Ovary (tissue), 3 donors: ENCODE measurements at regions not wholly inside any gene's neighbourhood (a gene's known extent, or its start where the extent isn't known, plus 50 kb on each side); places are given as distances from the start of the nearest gene placed in this dataset.

Experiments
- EP300 ChIP-seq: sonication (generic); formaldehyde crosslinking; IDR thresholded peaks from one replicate; pipeline ENCODE4 v1.6.1; 2017; ENCODE audit warnings: antibody characterized with exemption
- POLR2A ChIP-seq: fragments of 450-650 bp; IDR thresholded peaks from one replicate; pipeline ENCODE4 v1.6.1; 2017; ENCODE audit warnings: antibody characterized with exemption, mild to moderate bottlenecking, moderate library complexity
- TF ChIP-seq, protein P1 (sequence below), 3 donors: fragments of 450-650 bp in 2 of 3; fragments of 200-600 bp in 1 of 3; IDR thresholded peaks; one replicate each; pipeline versions ENCODE4 v1.5.1 to v1.8.0; 2016 to 2022; ENCODE audit warnings: antibody characterized with exemption in 3 of 3, mild to moderate bottlenecking in 1 of 3
- donor health status: DM: no; HTN: no; CAD: no.

GRCh38 chr13:78299832-78300623, 303.3 kb downstream of the POU4F1 start:
- TF ChIP-seq EP300 = no peak
- TF ChIP-seq, protein P1, sequence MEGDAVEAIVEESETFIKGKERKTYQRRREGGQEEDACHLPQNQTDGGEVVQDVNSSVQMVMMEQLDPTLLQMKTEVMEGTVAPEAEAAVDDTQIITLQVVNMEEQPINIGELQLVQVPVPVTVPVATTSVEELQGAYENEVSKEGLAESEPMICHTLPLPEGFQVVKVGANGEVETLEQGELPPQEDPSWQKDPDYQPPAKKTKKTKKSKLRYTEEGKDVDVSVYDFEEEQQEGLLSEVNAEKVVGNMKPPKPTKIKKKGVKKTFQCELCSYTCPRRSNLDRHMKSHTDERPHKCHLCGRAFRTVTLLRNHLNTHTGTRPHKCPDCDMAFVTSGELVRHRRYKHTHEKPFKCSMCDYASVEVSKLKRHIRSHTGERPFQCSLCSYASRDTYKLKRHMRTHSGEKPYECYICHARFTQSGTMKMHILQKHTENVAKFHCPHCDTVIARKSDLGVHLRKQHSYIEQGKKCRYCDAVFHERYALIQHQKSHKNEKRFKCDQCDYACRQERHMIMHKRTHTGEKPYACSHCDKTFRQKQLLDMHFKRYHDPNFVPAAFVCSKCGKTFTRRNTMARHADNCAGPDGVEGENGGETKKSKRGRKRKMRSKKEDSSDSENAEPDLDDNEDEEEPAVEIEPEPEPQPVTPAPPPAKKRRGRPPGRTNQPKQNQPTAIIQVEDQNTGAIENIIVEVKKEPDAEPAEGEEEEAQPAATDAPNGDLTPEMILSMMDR (IDR thresholded peaks at IDR 0.05) = no peak
- no peak for TF ChIP-seq POLR2A
